HepG2 (cell line): ENCODE measurements at regions not wholly inside any gene's neighbourhood (a gene's known extent, or its start where the extent isn't known, plus 50 kb on each side); places are given as distances from the start of the nearest gene placed in this dataset.

Experiments
- ATAC-seq: fragments of 200-7000 bp; cut with Tn5 transposase; 3 replicates; pipeline ENCODE4 v1.9.1; 2020; ENCODE audit warnings: mild to moderate bottlenecking, moderate library complexity
- BruUV-seq: library from RNA; stranded (reverse); fragments of 400-500 nt; replicated peaks from 2 replicates; lab custom pipeline; 2021; lab: Mats Ljungman, UMichigan
- CTCF ChIA-PET: fragments of 300-600 bp; formaldehyde crosslinking; extraction: SDS; loops from one replicate; lab custom pipeline; 2021; ENCODE audit warnings: low total read pairs, inconsistent platforms, low intra/inter-chr PET ratio; lab: Yijun Ruan, JAX
- POLR2A ChIA-PET: fragments of 350-600 bp; sonication (Branson Sonifier 250); formaldehyde crosslinking; loops from one replicate; lab custom pipeline; 2020; ENCODE audit warnings: antibody characterized with exemption, inconsistent platforms; lab: Yijun Ruan, JAX
- DNase-seq: peaks from one replicate; pipeline ENCODE4 v3.0.0-alpha.2; 2015; ENCODE audit warnings: low spot score
- FAIRE-seq: peaks from 3 replicates; lab custom pipeline; 2011; peaks lifted over from hg19 to GRCh38; lab: Jason Lieb, UNC
- H2AFZ ChIP-seq: one replicate; pipeline ENCODE4 v1.6.1; 2011; ENCODE audit warnings: low read length, inconsistent platforms
- H3K27ac ChIP-seq: fragments of 300-600 bp; 3 replicates; pipeline ENCODE4 v1.8.0; 2011; ENCODE audit warnings: mixed run types, mild to moderate bottlenecking, mixed read lengths, low read length, inconsistent platforms; ENCODE audit not compliant: insufficient read depth; ENCODE audit errors: extremely low read length
- H3K27me3 ChIP-seq, 2 experiments: fragments of 200-600 bp in 1 of 2; 2 replicates in 1 of 2; 3 replicates in 1 of 2; pipeline versions ENCODE4 v1.6.0 to v1.8.0; 2011; ENCODE audit warnings: low read length in 2 of 2, mild to moderate bottlenecking in 2 of 2, moderate library complexity in 2 of 2, inconsistent platforms in 1 of 2; ENCODE audit not compliant: insufficient read depth in 2 of 2, control insufficient read depth in 1 of 2
- H3K36me3 ChIP-seq, 2 experiments: fragments of 200-600 bp in 1 of 2; replicated peaks in 1 of 2; 2 replicates in 1 of 2; 3 replicates in 1 of 2; pipeline versions ENCODE4 v1.5.1 to v1.8.0; 2011; ENCODE audit warnings: low read length in 2 of 2, inconsistent platforms in 1 of 2; ENCODE audit not compliant: insufficient read depth in 2 of 2, control insufficient read depth in 1 of 2
- H3K4me1 ChIP-seq: 2 replicates; pipeline ENCODE4 v1.5.1; 2012; ENCODE audit warnings: low read length, inconsistent platforms; ENCODE audit not compliant: insufficient read depth
- H3K4me2 ChIP-seq: 2 replicates; pipeline ENCODE4 v1.6.0; 2011; ENCODE audit warnings: low read depth, low read length, inconsistent platforms
- H3K4me3 ChIP-seq, 3 experiments: fragments of 200-600 bp in 1 of 3; sonication (generic), shearing (Covaris generic) in 1 of 3; replicated peaks in 1 of 3; 2 replicates each; pipeline ENCODE4 v1.5.1; 2011 to 2016; ENCODE audit warnings: low read length in 3 of 3, inconsistent platforms in 2 of 3, low read depth in 2 of 3, mild to moderate bottlenecking in 2 of 3, control low read depth in 1 of 3, mixed read lengths in 1 of 3; ENCODE audit not compliant: insufficient read depth in 1 of 3
- H3K79me2 ChIP-seq: one replicate; pipeline ENCODE4 v1.6.1; 2011; ENCODE audit warnings: low read length, inconsistent platforms; ENCODE audit not compliant: insufficient read depth
- H3K9ac ChIP-seq: 2 replicates; pipeline ENCODE4 v1.6.0; 2011; ENCODE audit warnings: mild to moderate bottlenecking, low read depth, low read length, inconsistent platforms; ENCODE audit not compliant: insufficient read depth
- H3K9me3 ChIP-seq: 2 replicates; pipeline ENCODE4 v1.5.1; 2012; ENCODE audit warnings: mild to moderate bottlenecking, low read length
- H4K20me1 ChIP-seq: 2 replicates; pipeline ENCODE4 v1.6.0; 2011; ENCODE audit warnings: inconsistent platforms, mild to moderate bottlenecking, low read length, moderate library complexity; ENCODE audit not compliant: insufficient read depth
- CERS6 ChIP-seq: sonication (generic); formaldehyde crosslinking; IDR thresholded peaks from 2 replicates; pipeline ENCODE4 v1.5.0; 2020; ENCODE audit warnings: missing genetic modification reagents
- GMEB2 ChIP-seq: IDR thresholded peaks from 2 replicates; pipeline ENCODE4 v1.6.1; 2016; ENCODE audit warnings: missing biosample characterization, missing genetic modification reagents, low read depth
- PAWR ChIP-seq: sonication (generic); formaldehyde crosslinking; IDR thresholded peaks from 2 replicates; pipeline ENCODE4 v1.4.0; 2020; ENCODE audit warnings: missing genetic modification reagents, mild to moderate bottlenecking, borderline replicate concordance
- PAXIP1 ChIP-seq: sonication (generic); formaldehyde crosslinking; conservative IDR thresholded peaks from 2 replicates; pipeline ENCODE4 v1.4.0; 2020; ENCODE audit warnings: mild to moderate bottlenecking, missing genetic modification reagents, moderate library complexity
- POLR2G ChIP-seq: fragments of 200-400 bp; formaldehyde crosslinking; IDR thresholded peaks from 2 replicates; pipeline ENCODE4 v1.6.1; 2018; ENCODE audit warnings: mild to moderate bottlenecking, low read depth, low read length, moderate library complexity
- RAD51 ChIP-seq: fragments of 450-650 bp; IDR thresholded peaks from 2 replicates; pipeline ENCODE4 v1.6.1; 2016; ENCODE audit warnings: borderline replicate concordance
- RARA ChIP-seq: IDR thresholded peaks from 2 replicates; pipeline ENCODE4 v1.6.1; 2016; ENCODE audit warnings: missing genetic modification reagents, missing compliant biosample characterization
- RFX5 ChIP-seq: IDR thresholded peaks from 2 replicates; pipeline ENCODE4 v1.6.1; 2011; ENCODE audit warnings: low read depth, low read length, improper control_type of control experiment
- SNAI1 ChIP-seq: sonication (generic); formaldehyde crosslinking; IDR thresholded peaks from 2 replicates; pipeline ENCODE4 v1.5.0; 2020; ENCODE audit warnings: mild to moderate bottlenecking, missing genetic modification reagents, borderline replicate concordance
- USF2 ChIP-seq, 2 experiments: sonication (generic) in 1 of 2; formaldehyde crosslinking in 1 of 2; IDR thresholded peaks; 2 replicates each; pipeline versions ENCODE4 v1.5.1 to v1.6.1; 2011 to 2020; ENCODE audit warnings: borderline replicate concordance in 1 of 2, low read depth in 1 of 2, low read length in 1 of 2, mild to moderate bottlenecking in 1 of 2, missing genetic modification reagents in 1 of 2, moderate library complexity in 1 of 2
- ZFP37 ChIP-seq: sonication (generic); formaldehyde crosslinking; IDR thresholded peaks from 2 replicates; pipeline ENCODE4 v1.4.0; 2020; ENCODE audit warnings: missing genetic modification reagents, borderline replicate concordance
- ZNF143 ChIP-seq: sonication (generic); formaldehyde crosslinking; IDR thresholded peaks from 2 replicates; pipeline ENCODE4 v1.4.0; 2020; ENCODE audit warnings: missing genetic modification reagents
- ZNF225 ChIP-seq: sonication (generic); formaldehyde crosslinking; IDR thresholded peaks from 2 replicates; pipeline ENCODE4 v1.4.0; 2020; ENCODE audit warnings: mild to moderate bottlenecking, missing genetic modification reagents
- WGBS: methylation state at CpG from one replicate; pipeline ENCODE4 v1.1.6; 2017; ENCODE audit warnings: low lambda C conversion rate; 5-methylcytosine and 5-hydroxymethylcytosine counted together
- in situ Hi-C: cut with HindIII; loops from 2 replicates; pipeline ENCODE4 v1.10.0; 2017; ENCODE audit warnings: low pct_unique_long_range_greater_than_20kb; ENCODE audit not compliant: extremely low pct_ligation_motif_present
- intact Hi-C: fragments of 100-400 bp; cut with micrococcal nuclease; formaldehyde crosslinking; loops from one replicate; pipeline ENCODE4 v1.10.0; 2022; ENCODE audit not compliant: unreplicated experiment

GRCh38 chr3:193130576-193130975, 110.4 kb upstream of the PLAAT1 start:
- no TSS peak for BruUV-seq
- no peaks in the 10 kb centered on the region for H3K36me3 ChIP-seq
- ATAC-seq: no peak
- no peak for FAIRE-seq
- H4K20me1 ChIP-seq: no peaks in the 10 kb centered on the region
- no peak overlapping the region for H3K4me3 ChIP-seq
- no peaks in the 10 kb centered on the region for H3K9me3 ChIP-seq
- DNase-seq: no peak
- WGBS: 27% methylated on average over 4 of the region's 4 CpGs
- no peaks in the 10 kb centered on the region for H3K79me2 ChIP-seq
- no peaks in the 10 kb centered on the region; a peak in 1 of 5 replicates for H3K27me3 ChIP-seq
- H2AFZ ChIP-seq: no peak overlapping the region
- H3K4me2 ChIP-seq: no peak overlapping the region
- ChIA-PET POLR2A (no interaction called here), CTCF (no interaction called here)
- H3K9ac ChIP-seq: no peak overlapping the region
- in situ Hi-C loops (no loop called here), intact Hi-C loops (loop anchor here (10.0 kb wide), 1 partner anchor 316 kb away; no protein-coding TSS in a partner anchor)
- no peaks in the 10 kb centered on the region for H3K4me1 ChIP-seq
- no peak overlapping the region for H3K27ac ChIP-seq
- TF ChIP-seq GMEB2 (CRISPR knock-in tag) (no peak), PAXIP1 (CRISPR knock-in tag) (no peak), POLR2G (no peak), RARA (no peak), SNAI1 (CRISPR knock-in tag) (no peak), USF2 (IDR thresholded peaks at IDR 0.05; ENCODE audit: low read depth, low read length) (0 out of 2 replicates have a peak, but pooled peaks have one; percentile 34), USF2 (CRISPR knock-in tag; IDR thresholded peaks at IDR 0.05; ENCODE audit: borderline replicate concordance) (no peak), PAWR (no peak), ZFP37 (CRISPR knock-in tag) (no peak), RFX5 (no peak), ZNF225 (CRISPR knock-in tag) (no peak), RAD51 (peak; percentile 61; the same call in 1 of the 2 replicates), ZNF143 (CRISPR knock-in tag) (no peak), CERS6 (CRISPR knock-in tag) (no peak)
